HFFc6 (cell line): ENCODE measurements at regions not wholly inside any gene's neighbourhood (a gene's known extent, or its start where the extent isn't known, plus 50 kb on each side); places are given as distances from the start of the nearest gene placed in this dataset.
A peak's percentile ranks its signal among the peaks of the same experiment; 100 is the strongest.

Experiments
- DNase-seq: peaks from one replicate; pipeline ENCODE4 v3.0.0-alpha.2; 2018
- H3K27ac Mint-ChIP-seq: 2 replicates; pipeline ENCODE4 v1.8.0; 2020; ENCODE audit warnings: mild to moderate bottlenecking, mixed read lengths
- H3K27me3 Mint-ChIP-seq: 2 replicates; pipeline ENCODE4 v1.8.0; 2021; ENCODE audit warnings: mild to moderate bottlenecking, moderate library complexity, mixed read lengths; ENCODE audit not compliant: insufficient read depth
- H3K36me3 Mint-ChIP-seq: 2 replicates; pipeline ENCODE4 v1.8.0; 2021; ENCODE audit warnings: low read depth, mixed read lengths
- H3K4me1 Mint-ChIP-seq: 2 replicates; pipeline ENCODE4 v1.8.0; 2020; ENCODE audit warnings: low read depth, mixed read lengths
- H3K4me3 Mint-ChIP-seq: 2 replicates; pipeline ENCODE4 v1.8.0; 2020; ENCODE audit warnings: mild to moderate bottlenecking, moderate library complexity, mixed read lengths
- H3K9me3 Mint-ChIP-seq: 2 replicates; pipeline ENCODE4 v1.8.0; 2020; ENCODE audit warnings: mild to moderate bottlenecking, mixed read lengths
- TF ChIP-seq, protein P1 (sequence below): fragments of 200-600 bp; sonication (generic); IDR thresholded peaks from 2 replicates; pipeline ENCODE4 v1.5.0; 2021; ENCODE audit warnings: antibody characterized with exemption, mild to moderate bottlenecking

DNA sequence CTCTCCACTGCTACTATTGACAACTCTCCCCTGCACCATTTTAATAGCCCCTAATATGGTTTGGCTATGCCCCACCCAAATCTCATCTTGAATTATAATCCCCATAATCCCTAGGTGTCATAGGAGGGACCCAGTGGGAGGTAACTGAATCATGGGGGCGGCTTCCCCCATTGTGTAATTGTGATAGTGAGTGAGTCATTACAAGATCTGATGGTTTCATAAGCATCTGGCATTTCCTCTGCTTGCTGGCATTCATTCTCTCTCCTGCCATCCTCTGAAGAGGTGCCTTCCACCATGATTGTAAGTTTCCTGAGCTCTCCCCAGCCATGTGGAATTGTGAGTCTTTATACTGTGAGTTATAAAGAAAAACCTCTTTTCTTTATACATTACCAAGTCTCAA lies 74.1 kb upstream of the TCF21 start:
- H3K27ac Mint-ChIP-seq: peak overlapping the region; percentile 35
- TF ChIP-seq, protein P1, sequence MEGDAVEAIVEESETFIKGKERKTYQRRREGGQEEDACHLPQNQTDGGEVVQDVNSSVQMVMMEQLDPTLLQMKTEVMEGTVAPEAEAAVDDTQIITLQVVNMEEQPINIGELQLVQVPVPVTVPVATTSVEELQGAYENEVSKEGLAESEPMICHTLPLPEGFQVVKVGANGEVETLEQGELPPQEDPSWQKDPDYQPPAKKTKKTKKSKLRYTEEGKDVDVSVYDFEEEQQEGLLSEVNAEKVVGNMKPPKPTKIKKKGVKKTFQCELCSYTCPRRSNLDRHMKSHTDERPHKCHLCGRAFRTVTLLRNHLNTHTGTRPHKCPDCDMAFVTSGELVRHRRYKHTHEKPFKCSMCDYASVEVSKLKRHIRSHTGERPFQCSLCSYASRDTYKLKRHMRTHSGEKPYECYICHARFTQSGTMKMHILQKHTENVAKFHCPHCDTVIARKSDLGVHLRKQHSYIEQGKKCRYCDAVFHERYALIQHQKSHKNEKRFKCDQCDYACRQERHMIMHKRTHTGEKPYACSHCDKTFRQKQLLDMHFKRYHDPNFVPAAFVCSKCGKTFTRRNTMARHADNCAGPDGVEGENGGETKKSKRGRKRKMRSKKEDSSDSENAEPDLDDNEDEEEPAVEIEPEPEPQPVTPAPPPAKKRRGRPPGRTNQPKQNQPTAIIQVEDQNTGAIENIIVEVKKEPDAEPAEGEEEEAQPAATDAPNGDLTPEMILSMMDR: no peak
- peaks cover 4% of the 10 kb centered on the region; the same call in 1 of the 2 replicates for H3K36me3 Mint-ChIP-seq
- peaks cover 14% of the 10 kb centered on the region for H3K4me1 Mint-ChIP-seq
- H3K9me3 Mint-ChIP-seq: peaks cover 9% of the 10 kb centered on the region; the same call in 1 of the 2 replicates
- no peak overlapping the region for H3K4me3 Mint-ChIP-seq
- no peaks in the 10 kb centered on the region; the same call in none of the 2 replicates for H3K27me3 Mint-ChIP-seq
- peak; percentile 44 for DNase-seq

- no peak for DNase-seq
- H3K27me3 Mint-ChIP-seq: peaks cover 2% of the 10 kb centered on the region
- H3K36me3 Mint-ChIP-seq: peaks cover 4% of the 10 kb centered on the region; the same call in 1 of the 2 replicates
- H3K4me1 Mint-ChIP-seq: peaks cover 14% of the 10 kb centered on the region
- H3K27ac Mint-ChIP-seq: peak overlapping the region; percentile 35; the same call in 1 of the 2 replicates
- peaks cover 9% of the 10 kb centered on the region; the same call in 1 of the 2 replicates for H3K9me3 Mint-ChIP-seq
- H3K4me3 Mint-ChIP-seq: no peak overlapping the region
- TF ChIP-seq, protein P1: no peak
These were observed 73.6 kb upstream of the TCF21 start for GRCh38 chr6:133815313-133815712.

GRCh38 chr6:133816171-133816570 lies 72.7 kb upstream of the TCF21 start:
- peaks cover 9% of the 10 kb centered on the region; the same call in 1 of the 2 replicates for H3K9me3 Mint-ChIP-seq
- no peak for DNase-seq

GRCh38 chr6:133817460-133818047 lies 71.4 kb upstream of the TCF21 start:
- TF ChIP-seq, protein P1: peak; percentile 77
- peaks cover 14% of the 10 kb centered on the region for H3K4me1 Mint-ChIP-seq
- H3K9me3 Mint-ChIP-seq: peaks cover 8% of the 10 kb centered on the region; the same call in 1 of the 2 replicates
- H3K27me3 Mint-ChIP-seq: peaks cover 2% of the 10 kb centered on the region
- no peak for DNase-seq
- H3K27ac Mint-ChIP-seq: no peak overlapping the region
- H3K4me3 Mint-ChIP-seq: no peak overlapping the region
- peaks cover 4% of the 10 kb centered on the region; the same call in 1 of the 2 replicates for H3K36me3 Mint-ChIP-seq

More at GRCh38 chr6:133816171-133816570, 72.7 kb upstream of the TCF21 start:
- Mint-ChIP-seq H3K4me3 (no peak overlapping the region), H3K36me3 (peaks cover 4% of the 10 kb centered on the region; the same call in 1 of the 2 replicates), H3K27ac (no peak overlapping the region), H3K27me3 (peaks cover 2% of the 10 kb centered on the region), H3K4me1 (peaks cover 14% of the 10 kb centered on the region)
- TF ChIP-seq, protein P1: no peak

- Mint-ChIP-seq H3K27ac (no peak overlapping the region), H3K9me3 (peaks cover 4% of the 10 kb centered on the region; the same call in 1 of the 2 replicates), H3K4me3 (no peak overlapping the region), H3K27me3 (peaks cover 2% of the 10 kb centered on the region), H3K4me1 (peaks cover 14% of the 10 kb centered on the region), H3K36me3 (no peaks in the 10 kb centered on the region)
- TF ChIP-seq, protein P1: no peak
- DNase-seq: no peak
These were observed 70.6 kb upstream of the TCF21 start for GRCh38 chr6:133818320-133818719.
